Fibroblast of lung (primary cell): ENCODE measurements at regions not wholly inside any gene's neighbourhood (a gene's known extent, or its start where the extent isn't known, plus 50 kb on each side); places are given as distances from the start of the nearest gene placed in this dataset.

Experiments used
- DNase-seq, 2 donors: peaks; one replicate each; pipeline versions ENCODE4 v3.0.0 to v3.0.0-alpha.2; 2010; ENCODE audit warnings: low read depth in 2 of 2
- H2AFZ ChIP-seq: 2 replicates; pipeline ENCODE4 v1.5.1; 2012; ENCODE audit warnings: low read length, control low read depth, inconsistent platforms
- H3K27ac ChIP-seq: 2 replicates; pipeline ENCODE4 v1.5.1; 2011; ENCODE audit warnings: low read length, control low read depth; ENCODE audit not compliant: insufficient read depth
- H3K27me3 ChIP-seq: 2 replicates; pipeline ENCODE4 v1.5.1; 2011; ENCODE audit warnings: mild to moderate bottlenecking, low read length; ENCODE audit not compliant: control insufficient read depth, insufficient read depth
- H3K36me3 ChIP-seq: 2 replicates; pipeline ENCODE4 v1.5.1; 2011; ENCODE audit warnings: low read length; ENCODE audit not compliant: control insufficient read depth, insufficient read depth
- H3K4me1 ChIP-seq: 2 replicates; pipeline ENCODE4 v1.5.1; 2011; ENCODE audit warnings: low read length; ENCODE audit not compliant: control insufficient read depth, insufficient read depth; ENCODE audit errors: extremely low read depth
- H3K4me2 ChIP-seq: 2 replicates; pipeline ENCODE4 v1.5.1; 2011; ENCODE audit warnings: low read length, control low read depth; ENCODE audit not compliant: insufficient read depth; ENCODE audit errors: extremely low read depth
- H3K4me3 ChIP-seq, 4 experiments: fragments of 200-600 bp in 1 of 4; sonication (generic) in 1 of 4; replicated peaks in 1 of 4; 2 replicates each; pipeline ENCODE4 v1.5.1; 2011 to 2016; ENCODE audit warnings: low read length in 4 of 4, low read depth in 3 of 4, mild to moderate bottlenecking in 3 of 4, control low read depth in 2 of 4, inconsistent platforms in 1 of 4, mixed read lengths in 1 of 4; ENCODE audit not compliant: insufficient read depth in 1 of 4; ENCODE audit errors: control extremely low read depth in 1 of 4
- H3K79me2 ChIP-seq: 2 replicates; pipeline ENCODE4 v1.5.1; 2012; ENCODE audit warnings: mild to moderate bottlenecking, low read length, inconsistent platforms; ENCODE audit not compliant: control insufficient read depth, insufficient read depth
- H3K9ac ChIP-seq: 2 replicates; pipeline ENCODE4 v1.5.1; 2011; ENCODE audit warnings: mild to moderate bottlenecking, low read length, control low read depth; ENCODE audit not compliant: insufficient read depth
- H3K9me3 ChIP-seq: 2 replicates; pipeline ENCODE4 v1.5.1; 2012; ENCODE audit warnings: low read depth, low read length; ENCODE audit not compliant: control insufficient read depth, insufficient read depth
- H4K20me1 ChIP-seq: 2 replicates; pipeline ENCODE4 v1.5.1; 2011; ENCODE audit warnings: low read length; ENCODE audit not compliant: control insufficient read depth, insufficient read depth; ENCODE audit errors: extremely low read depth
- EZH2 ChIP-seq: IDR thresholded peaks from 2 replicates; pipeline ENCODE4 v1.5.1; 2012; ENCODE audit warnings: low read length, control low read depth, mild to moderate bottlenecking; ENCODE audit errors: missing control alignments
- TF ChIP-seq, protein P1 (sequence below), 2 donors: IDR thresholded peaks in 1 of 2; conservative IDR thresholded peaks in 1 of 2; 1 replicate in 1 of 2; 2 replicates in 1 of 2; pipeline ENCODE4 v1.5.1; 2011 to 2012; ENCODE audit warnings: low read length in 2 of 2, control low read depth in 1 of 2, inconsistent platforms in 1 of 2, low read depth in 1 of 2, mild to moderate bottlenecking in 1 of 2

DNA sequence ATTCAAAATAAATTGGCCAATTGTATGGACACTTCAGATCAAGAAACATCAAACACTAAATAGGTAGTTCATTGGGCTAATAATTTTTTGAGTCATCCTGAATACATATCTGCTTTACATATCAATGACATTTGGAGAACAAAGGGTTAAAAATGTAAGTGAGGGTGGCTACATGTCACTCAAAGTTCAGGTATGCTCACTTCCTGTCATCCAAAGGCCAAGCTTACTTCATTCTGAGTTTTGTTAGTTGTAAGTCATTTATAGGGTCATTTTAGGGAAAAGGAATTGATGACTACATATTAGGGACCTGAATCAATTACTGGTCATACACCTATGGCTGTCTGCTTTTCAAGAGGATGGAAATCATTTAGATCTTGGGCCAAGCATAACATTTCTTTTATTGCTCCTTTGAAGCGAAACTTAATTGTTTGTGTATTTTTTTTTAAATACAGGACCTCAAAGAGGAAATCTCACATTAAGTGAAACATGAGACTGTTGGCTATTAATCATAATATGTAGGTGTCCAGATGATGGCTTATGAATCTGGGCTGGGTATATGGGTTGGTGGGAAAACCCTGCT lies 119.2 kb upstream of the LEF1 start:
- H3K27me3 ChIP-seq, result no peaks in the 10 kb centered on the region
- no peak overlapping the region for H3K9ac ChIP-seq
- peak in 1 of 2 donors; percentile 6 for DNase-seq
- no peak overlapping the region for H3K27ac ChIP-seq
- no peaks in the 10 kb centered on the region for H3K9me3 ChIP-seq
- no peak overlapping the region for H3K4me2 ChIP-seq
- H2AFZ ChIP-seq, result no peak overlapping the region
- H3K4me3 ChIP-seq, result no peak overlapping the region
- no peaks in the 10 kb centered on the region for H3K36me3 ChIP-seq
- no peaks in the 10 kb centered on the region for H3K4me1 ChIP-seq
- H4K20me1 ChIP-seq, result no peaks in the 10 kb centered on the region
- no peak for TF ChIP-seq EZH2
- TF ChIP-seq, protein P1, sequence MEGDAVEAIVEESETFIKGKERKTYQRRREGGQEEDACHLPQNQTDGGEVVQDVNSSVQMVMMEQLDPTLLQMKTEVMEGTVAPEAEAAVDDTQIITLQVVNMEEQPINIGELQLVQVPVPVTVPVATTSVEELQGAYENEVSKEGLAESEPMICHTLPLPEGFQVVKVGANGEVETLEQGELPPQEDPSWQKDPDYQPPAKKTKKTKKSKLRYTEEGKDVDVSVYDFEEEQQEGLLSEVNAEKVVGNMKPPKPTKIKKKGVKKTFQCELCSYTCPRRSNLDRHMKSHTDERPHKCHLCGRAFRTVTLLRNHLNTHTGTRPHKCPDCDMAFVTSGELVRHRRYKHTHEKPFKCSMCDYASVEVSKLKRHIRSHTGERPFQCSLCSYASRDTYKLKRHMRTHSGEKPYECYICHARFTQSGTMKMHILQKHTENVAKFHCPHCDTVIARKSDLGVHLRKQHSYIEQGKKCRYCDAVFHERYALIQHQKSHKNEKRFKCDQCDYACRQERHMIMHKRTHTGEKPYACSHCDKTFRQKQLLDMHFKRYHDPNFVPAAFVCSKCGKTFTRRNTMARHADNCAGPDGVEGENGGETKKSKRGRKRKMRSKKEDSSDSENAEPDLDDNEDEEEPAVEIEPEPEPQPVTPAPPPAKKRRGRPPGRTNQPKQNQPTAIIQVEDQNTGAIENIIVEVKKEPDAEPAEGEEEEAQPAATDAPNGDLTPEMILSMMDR (conservative IDR thresholded peaks at IDR 0.05 in 1 of 2, IDR thresholded peaks at IDR 0.05 in 1 of 2; ENCODE audit: low read depth in 1 of 2, low read length in 2 of 2), result no peak
- H3K79me2 ChIP-seq, result no peaks in the 10 kb centered on the region

DNA sequence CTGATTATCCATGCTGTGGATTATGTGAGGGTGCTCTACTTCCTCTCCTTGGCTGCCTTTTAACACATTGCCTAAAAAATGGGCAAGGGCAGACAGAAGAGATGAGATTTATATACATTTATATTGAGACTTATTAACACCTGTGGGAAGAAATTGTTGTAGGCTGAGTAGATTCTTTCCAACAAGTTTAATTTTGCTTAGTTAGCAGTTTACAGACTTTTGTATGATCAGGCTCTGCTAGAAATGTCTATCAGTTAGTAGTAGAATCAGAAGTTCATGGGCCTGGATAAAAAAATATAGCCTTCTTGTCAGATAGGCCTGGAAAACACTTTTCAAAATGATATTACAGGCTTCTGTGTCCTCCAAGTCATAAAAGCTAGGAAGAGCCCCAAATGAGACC lies 111.3 kb upstream of the LEF1 start:
- Histone ChIP-seq H3K9ac (no peak overlapping the region), H3K36me3 (no peaks in the 10 kb centered on the region), H3K4me1 (no peaks in the 10 kb centered on the region), H3K79me2 (no peaks in the 10 kb centered on the region), H3K4me3 (no peak overlapping the region), H2AFZ (no peak overlapping the region), H3K27me3 (no peaks in the 10 kb centered on the region), H3K4me2 (no peak overlapping the region), H4K20me1 (no peaks in the 10 kb centered on the region), H3K27ac (no peak overlapping the region), H3K9me3 (no peaks in the 10 kb centered on the region)
- TF ChIP-seq, protein P1 (conservative IDR thresholded peaks at IDR 0.05 in 1 of 2, IDR thresholded peaks at IDR 0.05 in 1 of 2; ENCODE audit: low read depth in 1 of 2, low read length in 2 of 2), result no peak
- no peak for TF ChIP-seq EZH2
- DNase-seq, result no peak

DNA sequence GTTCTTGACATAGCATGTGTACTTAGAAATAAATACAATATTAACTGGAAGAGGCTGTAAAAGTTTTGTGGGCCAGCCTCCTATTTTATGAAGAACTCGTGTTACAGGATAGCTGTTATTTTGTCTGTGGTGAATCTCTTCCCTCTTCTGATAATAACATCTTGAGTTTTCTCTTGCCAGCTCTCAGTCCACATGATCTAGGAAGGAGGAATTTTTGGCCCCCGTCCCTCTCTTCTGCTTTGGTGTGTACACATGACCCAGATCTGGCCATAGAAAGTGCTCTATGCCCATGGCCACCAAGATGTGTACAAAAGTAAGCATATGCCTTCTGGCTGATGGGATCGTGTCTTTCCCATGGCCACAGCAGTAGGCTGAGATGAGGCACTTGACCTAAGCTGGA lies 108.0 kb upstream of the LEF1 start:
- DNase-seq, result no peak
- Histone ChIP-seq H2AFZ (no peak overlapping the region), H3K27ac (no peak overlapping the region), H3K79me2 (no peaks in the 10 kb centered on the region), H3K9ac (no peak overlapping the region), H3K4me1 (no peaks in the 10 kb centered on the region), H4K20me1 (no peaks in the 10 kb centered on the region), H3K4me2 (no peak overlapping the region), H3K4me3 (no peak overlapping the region), H3K9me3 (no peaks in the 10 kb centered on the region), H3K27me3 (no peaks in the 10 kb centered on the region), H3K36me3 (no peaks in the 10 kb centered on the region)
- TF ChIP-seq EZH2, result no peak
- TF ChIP-seq, protein P1 (conservative IDR thresholded peaks at IDR 0.05 in 1 of 2, IDR thresholded peaks at IDR 0.05 in 1 of 2; ENCODE audit: low read depth in 1 of 2, low read length in 2 of 2), result no peak
